Ovary (tissue), 7 donors: ENCODE measurements at regions not wholly inside any gene's neighbourhood (a gene's known extent, or its start where the extent isn't known, plus 50 kb on each side); places are given as distances from the start of the nearest gene placed in this dataset.

Experiments
- DNase-seq, 5 donors: peaks; one replicate each; pipeline ENCODE4 v3.0.0-alpha.2; 2019 to 2020
- H3K27ac ChIP-seq, 2 donors: fragments of 200-600 bp; one replicate each; pipeline versions ENCODE4 v1.5.1 to v1.8.0; 2019 to 2022
- H3K27me3 ChIP-seq: fragments of 200-600 bp; one replicate; pipeline ENCODE4 v1.8.0; 2022
- H3K36me3 ChIP-seq: fragments of 200-600 bp; sonication (generic); one replicate; pipeline ENCODE4 v1.5.1; 2019
- H3K4me1 ChIP-seq: one replicate; pipeline ENCODE4 v1.8.1; 2013; ENCODE audit warnings: mild to moderate bottlenecking, moderate library complexity; ENCODE audit not compliant: insufficient read depth
- H3K4me3 ChIP-seq: fragments of 200-600 bp; sonication (generic); one replicate; pipeline ENCODE4 v1.5.1; 2017
- H3K9me3 ChIP-seq, 2 donors: fragments of 200-600 bp in 1 of 2; sonication (generic) in 1 of 2; one replicate each; pipeline versions ENCODE4 v1.5.1 to v1.8.1; 2013 to 2019; ENCODE audit warnings: mild to moderate bottlenecking in 1 of 2, moderate library complexity in 1 of 2
- EP300 ChIP-seq: sonication (generic); formaldehyde crosslinking; IDR thresholded peaks from one replicate; pipeline ENCODE4 v1.6.1; 2017; ENCODE audit warnings: antibody characterized with exemption
- POLR2A ChIP-seq: fragments of 450-650 bp; IDR thresholded peaks from one replicate; pipeline ENCODE4 v1.6.1; 2017; ENCODE audit warnings: antibody characterized with exemption, mild to moderate bottlenecking, moderate library complexity
- WGBS, 3 donors: extraction: QIAGEN DNeasy Blood & Tissue Kit in 1 of 3; methylation state at CpG; one replicate each; pipeline versions ENCODE4 v1.1.5 to v1.1.7; 2013 to 2017; 5-methylcytosine and 5-hydroxymethylcytosine counted together
- intact Hi-C, 4 donors: fragments of 100-400 bp; cut with DNase I; formaldehyde crosslinking; loops; one replicate each; pipeline versions ENCODE4 v1.11.0 to v1.15.1; 2022 to 2023
- TF ChIP-seq, protein P1 (sequence below), 3 donors: fragments of 450-650 bp in 2 of 3; fragments of 200-600 bp in 1 of 3; IDR thresholded peaks; one replicate each; pipeline versions ENCODE4 v1.5.1 to v1.8.0; 2016 to 2022; ENCODE audit warnings: antibody characterized with exemption in 3 of 3, mild to moderate bottlenecking in 1 of 3
- donor health status: DM: no; HTN: no; CAD: no; lungs with moderate emphysema.
- donor health status: DM: no; HTN: no; CAD: no.
- donor health status: Bipolar disorder and iron deficiency.
- donor health status: DM: no; HTN: no; CAD: no.
- donor health status: DM: yes; HTN: yes; CAD: no.

DNA sequence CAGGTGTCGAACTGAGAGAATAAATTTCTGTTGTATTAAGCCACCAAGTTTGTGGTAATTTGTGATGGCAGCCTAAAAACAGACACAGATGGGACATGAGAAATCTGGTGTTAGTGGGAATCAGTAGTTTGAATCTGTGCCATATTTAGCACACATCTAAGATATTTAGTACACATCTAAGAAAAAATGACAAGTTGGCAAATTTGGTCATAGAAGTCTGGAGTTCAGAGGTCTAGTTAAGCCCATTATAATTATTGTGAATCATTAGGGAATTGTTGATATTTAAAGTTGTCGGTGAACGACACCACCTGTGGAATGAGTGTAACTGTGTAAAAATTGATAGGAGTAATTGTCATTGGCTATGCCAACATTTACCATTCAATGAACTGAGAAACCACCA, 1138.8 kb upstream of the TMEFF2 start:
- no peaks in the 10 kb centered on the region for H3K36me3 ChIP-seq
- no peaks in the 10 kb centered on the region for H3K9me3 ChIP-seq
- H3K27me3 ChIP-seq, result no peaks in the 10 kb centered on the region
- no peak for DNase-seq
- H3K27ac ChIP-seq, result no peak overlapping the region
- no peak overlapping the region for H3K4me3 ChIP-seq
- H3K4me1 ChIP-seq, result no peaks in the 10 kb centered on the region
- WGBS, 3 donors, result 86 to 92% (median 90%) methylated on average over 3 of the region's 3 CpGs
- intact Hi-C loops, result no loop called here
- TF ChIP-seq, protein P1, sequence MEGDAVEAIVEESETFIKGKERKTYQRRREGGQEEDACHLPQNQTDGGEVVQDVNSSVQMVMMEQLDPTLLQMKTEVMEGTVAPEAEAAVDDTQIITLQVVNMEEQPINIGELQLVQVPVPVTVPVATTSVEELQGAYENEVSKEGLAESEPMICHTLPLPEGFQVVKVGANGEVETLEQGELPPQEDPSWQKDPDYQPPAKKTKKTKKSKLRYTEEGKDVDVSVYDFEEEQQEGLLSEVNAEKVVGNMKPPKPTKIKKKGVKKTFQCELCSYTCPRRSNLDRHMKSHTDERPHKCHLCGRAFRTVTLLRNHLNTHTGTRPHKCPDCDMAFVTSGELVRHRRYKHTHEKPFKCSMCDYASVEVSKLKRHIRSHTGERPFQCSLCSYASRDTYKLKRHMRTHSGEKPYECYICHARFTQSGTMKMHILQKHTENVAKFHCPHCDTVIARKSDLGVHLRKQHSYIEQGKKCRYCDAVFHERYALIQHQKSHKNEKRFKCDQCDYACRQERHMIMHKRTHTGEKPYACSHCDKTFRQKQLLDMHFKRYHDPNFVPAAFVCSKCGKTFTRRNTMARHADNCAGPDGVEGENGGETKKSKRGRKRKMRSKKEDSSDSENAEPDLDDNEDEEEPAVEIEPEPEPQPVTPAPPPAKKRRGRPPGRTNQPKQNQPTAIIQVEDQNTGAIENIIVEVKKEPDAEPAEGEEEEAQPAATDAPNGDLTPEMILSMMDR (IDR thresholded peaks at IDR 0.05), result no peak
- no peak for TF ChIP-seq POLR2A
- TF ChIP-seq EP300, result no peak

DNA sequence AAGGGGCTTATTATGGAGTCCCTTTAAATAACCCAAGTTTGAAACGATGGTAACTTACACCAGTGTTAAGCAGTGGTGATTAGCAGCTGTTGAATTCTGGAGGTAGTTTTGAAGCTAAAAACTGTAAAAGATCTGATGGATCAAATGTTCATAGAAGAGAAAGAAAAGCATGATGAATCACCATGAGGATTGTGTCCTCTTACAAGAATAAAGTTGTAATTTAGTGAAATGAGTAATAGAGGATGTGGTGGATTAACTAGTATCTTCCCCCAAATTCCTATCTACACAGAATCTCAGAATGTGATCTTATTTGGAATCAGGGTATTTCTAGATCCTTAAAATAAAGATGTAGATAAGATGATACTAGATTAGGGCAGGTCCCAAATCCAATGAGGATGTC, 1138.2 kb upstream of the TMEFF2 start:
- no peaks in the 10 kb centered on the region for H3K4me1 ChIP-seq
- TF ChIP-seq EP300 (no peak), POLR2A (no peak)
- TF ChIP-seq, protein P1 (IDR thresholded peaks at IDR 0.05), result no peak
- H3K36me3 ChIP-seq, result no peaks in the 10 kb centered on the region
- no peak for DNase-seq
- WGBS, 3 donors, result 43 to 63% (median 51%) methylated on average over 1 of the region's 1 CpG
- no peak overlapping the region for H3K27ac ChIP-seq
- intact Hi-C loops, result no loop called here
- H3K27me3 ChIP-seq, result no peaks in the 10 kb centered on the region
- no peaks in the 10 kb centered on the region for H3K9me3 ChIP-seq
- H3K4me3 ChIP-seq, result no peak overlapping the region

DNA sequence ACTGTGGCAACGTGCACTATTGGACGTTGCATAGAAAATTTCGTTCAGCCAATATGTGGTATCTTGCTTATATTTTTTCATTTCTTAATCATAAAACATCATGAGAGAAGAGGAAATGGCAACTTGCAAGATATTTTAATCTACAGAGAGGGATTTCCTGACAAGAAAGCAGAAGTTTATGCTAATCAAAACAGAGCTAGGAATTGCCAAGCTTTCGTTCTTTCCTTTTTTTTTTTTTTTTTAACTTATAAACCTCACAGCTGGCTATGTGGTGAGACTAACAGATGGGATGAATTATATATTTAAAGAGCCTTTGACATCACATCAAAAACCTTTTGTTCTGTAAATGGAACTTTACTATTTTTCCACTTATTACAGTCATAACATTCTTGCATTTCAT, 1136.9 kb upstream of the TMEFF2 start:
- H3K9me3 ChIP-seq, result no peaks in the 10 kb centered on the region
- no peaks in the 10 kb centered on the region for H3K27me3 ChIP-seq
- intact Hi-C loops, result no loop called here
- H3K4me3 ChIP-seq, result no peak overlapping the region
- no peak for DNase-seq
- WGBS, 3 donors, result 15 to 28% (median 24%) methylated on average over 4 of the region's 4 CpGs
- TF ChIP-seq POLR2A (no peak), EP300 (no peak)
- TF ChIP-seq, protein P1 (IDR thresholded peaks at IDR 0.05), result no peak
- no peaks in the 10 kb centered on the region for H3K36me3 ChIP-seq
- no peaks in the 10 kb centered on the region for H3K4me1 ChIP-seq
- no peak overlapping the region for H3K27ac ChIP-seq

DNA sequence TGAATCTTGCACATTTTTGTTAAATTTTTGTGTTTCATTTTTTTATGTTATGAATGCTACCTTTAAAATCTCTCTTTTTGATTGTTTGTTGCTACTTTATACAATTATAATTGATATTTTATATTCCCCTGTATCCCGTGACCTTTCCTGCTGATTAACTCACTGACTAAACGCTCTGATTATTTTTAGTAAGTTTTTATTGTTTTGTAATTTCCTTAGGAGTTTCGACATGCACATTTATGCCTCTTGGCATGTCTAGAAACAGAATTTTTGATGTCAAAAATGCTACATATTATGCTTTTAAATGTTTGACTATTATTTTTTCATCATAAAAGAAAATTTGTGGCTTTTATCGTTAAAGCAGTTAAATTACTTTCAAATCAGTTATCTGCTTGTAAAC, 1131.6 kb upstream of the TMEFF2 start:
- no peak for DNase-seq
- Histone ChIP-seq H3K27ac (no peak overlapping the region), H3K4me1 (no peaks in the 10 kb centered on the region), H3K9me3 (no peaks in the 10 kb centered on the region), H3K27me3 (no peaks in the 10 kb centered on the region), H3K36me3 (no peaks in the 10 kb centered on the region), H3K4me3 (no peak overlapping the region)
- intact Hi-C loops, result no loop called here
- 60 to 64% (median 60%) methylated on average over 4 of the region's 4 CpGs for WGBS, 3 donors
- no peak for TF ChIP-seq POLR2A
- TF ChIP-seq EP300, result no peak
- TF ChIP-seq, protein P1 (IDR thresholded peaks at IDR 0.05), result no peak
